Hepatocyte (in vitro differentiated cells): ENCODE measurements at regions not wholly inside any gene's neighbourhood (a gene's known extent, or its start where the extent isn't known, plus 50 kb on each side); places are given as distances from the start of the nearest gene placed in this dataset.

ENCODE experiments used
- EZH2 ChIP-seq: fragments of 200-600 bp; sonication (generic); IDR thresholded peaks from 2 replicates; pipeline ENCODE4 v1.6.1; 2016; ENCODE audit warnings: antibody characterized with exemption, mild to moderate bottlenecking, borderline replicate concordance
- EZH2phosphoT487 ChIP-seq: fragments of 200-600 bp; sonication (generic); IDR thresholded peaks from one replicate; pipeline ENCODE4 v1.6.1; 2018; ENCODE audit warnings: antibody characterized with exemption, mild to moderate bottlenecking, low read depth, moderate library complexity; ENCODE audit not compliant: unreplicated experiment, severe bottlenecking
- TF ChIP-seq, protein P1 (sequence below): fragments of 200-600 bp; sonication (generic); IDR thresholded peaks from 2 replicates; pipeline ENCODE4 v1.5.1; 2016; ENCODE audit warnings: antibody characterized with exemption, mild to moderate bottlenecking; ENCODE audit not compliant: poor library complexity

DNA sequence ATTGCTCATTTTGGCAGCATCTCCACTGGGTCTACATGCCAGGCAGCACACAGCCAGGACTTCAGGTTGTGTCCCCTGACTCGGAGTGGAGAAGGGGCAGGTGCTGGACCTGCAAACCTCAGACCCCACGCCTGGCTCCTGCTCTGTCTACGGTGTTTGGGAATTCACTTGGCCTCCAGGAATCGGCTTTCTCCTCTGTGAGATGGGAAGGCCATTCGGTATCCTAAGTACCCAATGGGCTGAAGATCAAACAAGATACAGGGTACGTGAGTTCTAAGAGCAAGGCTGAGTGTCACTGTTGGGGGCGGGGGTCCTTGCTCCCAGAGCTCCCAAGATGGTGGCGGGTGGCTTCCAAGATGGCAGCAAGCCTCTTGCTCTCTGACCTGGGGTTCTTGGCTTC, 73.2 kb upstream of the EN2 start:
- TF ChIP-seq EZH2 (no peak), EZH2phosphoT487 (no peak)
- TF ChIP-seq, protein P1, sequence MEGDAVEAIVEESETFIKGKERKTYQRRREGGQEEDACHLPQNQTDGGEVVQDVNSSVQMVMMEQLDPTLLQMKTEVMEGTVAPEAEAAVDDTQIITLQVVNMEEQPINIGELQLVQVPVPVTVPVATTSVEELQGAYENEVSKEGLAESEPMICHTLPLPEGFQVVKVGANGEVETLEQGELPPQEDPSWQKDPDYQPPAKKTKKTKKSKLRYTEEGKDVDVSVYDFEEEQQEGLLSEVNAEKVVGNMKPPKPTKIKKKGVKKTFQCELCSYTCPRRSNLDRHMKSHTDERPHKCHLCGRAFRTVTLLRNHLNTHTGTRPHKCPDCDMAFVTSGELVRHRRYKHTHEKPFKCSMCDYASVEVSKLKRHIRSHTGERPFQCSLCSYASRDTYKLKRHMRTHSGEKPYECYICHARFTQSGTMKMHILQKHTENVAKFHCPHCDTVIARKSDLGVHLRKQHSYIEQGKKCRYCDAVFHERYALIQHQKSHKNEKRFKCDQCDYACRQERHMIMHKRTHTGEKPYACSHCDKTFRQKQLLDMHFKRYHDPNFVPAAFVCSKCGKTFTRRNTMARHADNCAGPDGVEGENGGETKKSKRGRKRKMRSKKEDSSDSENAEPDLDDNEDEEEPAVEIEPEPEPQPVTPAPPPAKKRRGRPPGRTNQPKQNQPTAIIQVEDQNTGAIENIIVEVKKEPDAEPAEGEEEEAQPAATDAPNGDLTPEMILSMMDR: no peak
